ENCODE measurements at regions not wholly inside any gene's neighbourhood (a gene's known extent, or its start where the extent isn't known, plus 50 kb on each side); places are given as distances from the start of the nearest gene placed in this dataset.

GRCh38 chr12:30874455-30875321, 51.9 kb upstream of the TSPAN11 start:
- DNase-seq: no peak

GRCh38 chr12:30870491-30871265, 55.9 kb upstream of the TSPAN11 start:
- DNase-seq: no peak

- DNase-seq: no peak
These were observed 59.1 kb upstream of the TSPAN11 start for GRCh38 chr12:30867415-30867814.

GRCh38 chr12:30866256-30866655, 60.3 kb upstream of the TSPAN11 start:
- DNase-seq: no peak

GRCh38 chr12:30863839-30864238, 62.7 kb upstream of the TSPAN11 start:
- no peak for DNase-seq

GRCh38 chr12:30862486-30862885, 64.1 kb upstream of the TSPAN11 start:
- no peak for DNase-seq

- no peak for DNase-seq
These were observed 67.3 kb upstream of the TSPAN11 start for GRCh38 chr12:30859226-30859625.

- DNase-seq: no peak
These were observed 68.1 kb upstream of the TSPAN11 start for GRCh38 chr12:30858471-30858870.

- DNase-seq: no peak
These were observed 72.9 kb upstream of the TSPAN11 start for GRCh38 chr12:30853561-30854133.

GRCh38 chr12:30850684-30851083, 75.9 kb upstream of the TSPAN11 start:
- DNase-seq: no peak

GRCh38 chr12:30847259-30847658, 79.3 kb upstream of the TSPAN11 start:
- peak; percentile 19 for DNase-seq

GRCh38 chr12:30846776-30847175, 79.8 kb upstream of the TSPAN11 start:
- no peak for DNase-seq

- DNase-seq: no peak
These were observed 80.9 kb upstream of the TSPAN11 start for GRCh38 chr12:30845676-30846075.

- DNase-seq: no peak
These were observed 83.3 kb upstream of the TSPAN11 start for GRCh38 chr12:30843211-30843610.

GRCh38 chr12:30840715-30841114, 85.8 kb upstream of the TSPAN11 start:
- DNase-seq: no peak

GRCh38 chr12:30839643-30840220, 85.0 kb upstream of the CAPRIN2 start:
- DNase-seq: peak; percentile 17

GRCh38 chr12:30837595-30837994, 82.8 kb upstream of the CAPRIN2 start:
- DNase-seq: no peak

GRCh38 chr12:30836656-30837445, 82.1 kb upstream of the CAPRIN2 start:
- DNase-seq: no peak

GRCh38 chr12:30835216-30835615, 80.5 kb upstream of the CAPRIN2 start:
- no peak for DNase-seq

- DNase-seq: no peak
These were observed 76.0 kb upstream of the CAPRIN2 start for GRCh38 chr12:30830751-30831150.

- no peak for DNase-seq
These were observed 75.1 kb upstream of the CAPRIN2 start for GRCh38 chr12:30829876-30830275.

- DNase-seq: no peak
These were observed 73.9 kb upstream of the CAPRIN2 start for GRCh38 chr12:30828686-30829085.
